ENCODE measurements at regions not wholly inside any gene's neighbourhood (a gene's known extent, or its start where the extent isn't known, plus 50 kb on each side); places are given as distances from the start of the nearest gene placed in this dataset.

GRCh38 chr11:112773264-112773663 lies 188.0 kb upstream of the NCAM1 start:
- Histone ChIP-seq H4K8ac (ENCODE audit: low read depth in 2 of 2, low read length in 2 of 2) (no peak overlapping the region), H3K4ac (ENCODE audit: low read depth, low read length) (no peak overlapping the region), H4K91ac (ENCODE audit: insufficient read depth, low read depth, low read length) (no peak overlapping the region), H2AK5ac (ENCODE audit: low read depth, low read length) (no peak overlapping the region), H3K14ac (replicated peaks; ENCODE audit: low read depth, low read length) (no peak overlapping the region), H3K4me2 (ENCODE audit: low read depth, low read length) (no peak overlapping the region), H3K27ac (ENCODE audit: insufficient read depth, low read length) (no peak overlapping the region), H2AK9ac (replicated peaks; ENCODE audit: low read depth, low read length, poor library complexity) (no peak overlapping the region), H3K79me1 (ENCODE audit: low read depth in 1 of 2, low read length in 2 of 2) (no peaks in the 10 kb centered on the region), H2BK20ac (ENCODE audit: low read depth, low read length) (no peak overlapping the region), H3K4me3 (ENCODE audit: insufficient read depth, low read depth, low read length) (no peak overlapping the region), H3K9ac (ENCODE audit: low read depth, low read length) (no peak overlapping the region), H3K9me3 (ENCODE audit: control insufficient read depth, insufficient read depth, low read length) (no peaks in the 10 kb centered on the region), H3K36me3 (ENCODE audit: control insufficient read depth, insufficient read depth, low read length) (no peaks in the 10 kb centered on the region), H4K5ac (ENCODE audit: low read depth, low read length) (no peak overlapping the region), H3K4me1 (ENCODE audit: control insufficient read depth, insufficient read depth, low read length) (no peaks in the 10 kb centered on the region), H2BK120ac (ENCODE audit: low read depth, low read length) (no peak overlapping the region), H2BK5ac (ENCODE audit: low read depth, low read length, poor library complexity, severe bottlenecking) (no peak overlapping the region), H3K9me1 (ENCODE audit: insufficient read depth, low read length) (no peaks in the 10 kb centered on the region), H2AFZ (replicated peaks; ENCODE audit: low read length, poor library complexity) (peak overlapping the region; percentile 43), H2BK15ac (ENCODE audit: low read depth, low read length) (no peak overlapping the region), H4K20me1 (ENCODE audit: insufficient read depth, low read length) (no peaks in the 10 kb centered on the region), H3K56ac (ENCODE audit: extremely low read depth, insufficient read depth, low read length) (no peak overlapping the region), H3K27me3 (ENCODE audit: control insufficient read depth, insufficient read depth, low read length) (no peaks in the 10 kb centered on the region), H3K18ac (ENCODE audit: low read depth, low read length) (no peak overlapping the region), H3K23ac (ENCODE audit: low read depth, low read length) (no peak overlapping the region)
- no peak for TF ChIP-seq SMC3 (IDR thresholded peaks at IDR 0.05; ENCODE audit: low read depth, low read length)
- TF ChIP-seq RAD21 (IDR thresholded peaks at IDR 0.05; ENCODE audit: low read length): no peak
- no peak for TF ChIP-seq POLR2A (IDR thresholded peaks at IDR 0.05; ENCODE audit: low read depth, low read length)
- no peak for TF ChIP-seq BHLHE40 (IDR thresholded peaks at IDR 0.05; ENCODE audit: low read depth, low read length)
- no peak for TF ChIP-seq ELK1 (IDR thresholded peaks at IDR 0.05; ENCODE audit: borderline replicate concordance, low read depth, low read length)
- no peak for TF ChIP-seq NFE2L2 (IDR thresholded peaks at IDR 0.05; ENCODE audit: low read depth, low read length)
- no peak for TF ChIP-seq CHD1 (IDR thresholded peaks at IDR 0.05; ENCODE audit: low read depth, low read length)
- WGBS, 2 experiments (ENCODE audit: extremely low coverage in 2 of 2, insufficient read length in 1 of 2): 57% methylated on average over 4 of the region's 4 CpGs; no CpG with 5 or more reads in 1 of the 2 experiments
- POLR2A ChIA-PET (ENCODE audit: unreplicated experiment): no interaction called here
- no peak for ATAC-seq (ENCODE audit: low read depth)
- in situ Hi-C loops (cut with MboI; ENCODE audit: low sequenced_read_pairs): no loop called here
- no TSS peak for BruUV-seq (replicated peaks)
- dilution Hi-C loops (cut with HindIII; ENCODE audit: low sequenced_read_pairs, unreplicated experiment): no loop called here
- intact Hi-C loops (cut with micrococcal nuclease): no loop called here
- DNase-seq: no peak
- CTCF ChIA-PET: no interaction called here
